H1 (cell line): ENCODE measurements at regions not wholly inside any gene's neighbourhood (a gene's known extent, or its start where the extent isn't known, plus 50 kb on each side); places are given as distances from the start of the nearest gene placed in this dataset.

ENCODE experiments used
- CTCF ChIA-PET: fragments of 300-600 bp; sonication (Branson Sonifier 250); formaldehyde crosslinking; loops from one replicate; lab custom pipeline; 2021; ENCODE audit not compliant: partially characterized antibody; lab: Charles Lee
- POLR2A ChIA-PET: fragments of 300-600 bp; sonication (Branson Sonifier 250); formaldehyde crosslinking; loops from one replicate; lab custom pipeline; 2021; ENCODE audit warnings: inconsistent platforms; ENCODE audit not compliant: partially characterized antibody; lab: Charles Lee
- DNase-seq, 2 experiments: peaks; one replicate each; pipeline versions ENCODE4 v3.0.0 to v3.0.0-alpha.2; 2010 to 2022; ENCODE audit warnings: low spot score in 2 of 2, low read depth in 1 of 2, mixed read lengths in 1 of 2
- FAIRE-seq: peaks from 2 replicates; lab custom pipeline; 2011; peaks lifted over from hg19 to GRCh38; lab: Jason Lieb, UNC
- H2AFZ ChIP-seq: 2 replicates; pipeline ENCODE4 v1.8.1; 2012; ENCODE audit warnings: low read length, inconsistent platforms
- H2AK5ac ChIP-seq: 2 replicates; pipeline ENCODE4 v1.6.1; 2013; ENCODE audit warnings: low read depth, low read length
- H2BK120ac ChIP-seq: replicated peaks from 2 replicates; pipeline ENCODE3; 2013; ENCODE audit warnings: low read depth, low read length, inconsistent platforms
- H2BK12ac ChIP-seq: 2 replicates; pipeline ENCODE4 v1.6.1; 2013; ENCODE audit warnings: low read depth, low read length
- H2BK15ac ChIP-seq: 2 replicates; pipeline ENCODE4 v1.6.1; 2013; ENCODE audit warnings: low read length
- H2BK20ac ChIP-seq: 2 replicates; pipeline ENCODE4 v1.6.1; 2013; ENCODE audit warnings: low read length
- H2BK5ac ChIP-seq: 2 replicates; pipeline ENCODE4 v1.6.1; 2013; ENCODE audit warnings: low read depth, low read length
- H3K14ac ChIP-seq: 2 replicates; pipeline ENCODE4 v1.6.1; 2013; ENCODE audit warnings: inconsistent platforms; ENCODE audit not compliant: insufficient read length
- H3K18ac ChIP-seq: 2 replicates; pipeline ENCODE4 v1.6.1; 2013; ENCODE audit warnings: low read length; ENCODE audit errors: extremely low read depth
- H3K23ac ChIP-seq: 2 replicates; pipeline ENCODE4 v1.6.1; 2013; ENCODE audit warnings: inconsistent platforms; ENCODE audit not compliant: insufficient read length
- H3K23me2 ChIP-seq: 2 replicates; pipeline ENCODE4 v1.6.1; 2013; ENCODE audit warnings: low read depth, low read length
- H3K27ac ChIP-seq: 2 replicates; pipeline ENCODE4 v1.6.1; 2011; ENCODE audit warnings: low read depth, low read length, inconsistent platforms
- H3K27me3 ChIP-seq, 4 experiments: replicated peaks in 1 of 4; 1 replicate in 1 of 4; 2 replicates in 3 of 4; pipeline versions ENCODE4 v1.6.1 to v1.8.1; 2011 to 2013; ENCODE audit warnings: low read length in 3 of 4, mild to moderate bottlenecking in 3 of 4, inconsistent platforms in 2 of 4, mixed read lengths in 2 of 4, moderate library complexity in 1 of 4; ENCODE audit not compliant: control insufficient read depth in 3 of 4, insufficient read depth in 3 of 4; ENCODE audit errors: extremely low read depth in 1 of 4
- H3K36me3 ChIP-seq, 4 experiments: 2 replicates each; pipeline versions ENCODE4 v1.6.1 to v1.8.1; 2011 to 2013; ENCODE audit warnings: mild to moderate bottlenecking in 4 of 4, low read length in 3 of 4, moderate library complexity in 2 of 4, control low read depth in 1 of 4, inconsistent platforms in 1 of 4; ENCODE audit not compliant: insufficient read depth in 4 of 4, control insufficient read depth in 2 of 4
- H3K4ac ChIP-seq: replicated peaks from 2 replicates; pipeline ENCODE3; 2013; ENCODE audit warnings: low read length, low read depth, mixed read lengths, inconsistent platforms; ENCODE audit not compliant: insufficient read length
- H3K4me1 ChIP-seq, 4 experiments: replicated peaks in 1 of 4; 1 replicate in 1 of 4; 2 replicates in 3 of 4; pipeline versions ENCODE4 v1.6.1 to v1.8.1; 2011 to 2013; ENCODE audit warnings: low read length in 3 of 4, inconsistent platforms in 2 of 4, mixed read lengths in 1 of 4; ENCODE audit not compliant: insufficient read depth in 4 of 4, control insufficient read depth in 3 of 4
- H3K4me2 ChIP-seq, 2 experiments: 2 replicates each; pipeline versions ENCODE4 v1.6.1 to v1.8.1; 2011 to 2013; ENCODE audit warnings: low read depth in 2 of 2, low read length in 2 of 2, control low read depth in 1 of 2, inconsistent platforms in 1 of 2, mild to moderate bottlenecking in 1 of 2; ENCODE audit not compliant: insufficient read depth in 1 of 2
- H3K4me3 ChIP-seq, 4 experiments: fragments of 200-600, 300-600 bp in 1 of 4; sonication (generic), shearing (Covaris generic), sonication (Bioruptor Twin) in 1 of 4; 2 replicates each; pipeline versions ENCODE4 v1.5.1 to v1.8.1; 2011 to 2016; ENCODE audit warnings: low read length in 4 of 4, low read depth in 3 of 4, control low read depth in 2 of 4, inconsistent platforms in 2 of 4, mild to moderate bottlenecking in 2 of 4, mixed read lengths in 1 of 4, moderate library complexity in 1 of 4; ENCODE audit not compliant: insufficient read depth in 2 of 4; ENCODE audit errors: extremely low read depth in 1 of 4
- H3K56ac ChIP-seq: replicated peaks from 2 replicates; pipeline ENCODE3; 2013; ENCODE audit warnings: low read depth, mild to moderate bottlenecking, mixed read lengths, low read length, inconsistent platforms; ENCODE audit not compliant: insufficient read length
- H3K79me1 ChIP-seq: 2 replicates; pipeline ENCODE4 v1.6.1; 2013; ENCODE audit warnings: low read depth, low read length, control low read depth
- H3K79me2 ChIP-seq, 2 experiments: 2 replicates each; pipeline versions ENCODE4 v1.6.1 to v1.8.1; 2012 to 2013; ENCODE audit warnings: low read length in 2 of 2, mild to moderate bottlenecking in 2 of 2, inconsistent platforms in 1 of 2; ENCODE audit not compliant: insufficient read depth in 2 of 2, control insufficient read depth in 1 of 2
- H3K9ac ChIP-seq, 4 experiments: replicated peaks in 1 of 4; 1 replicate in 1 of 4; 2 replicates in 3 of 4; pipeline versions ENCODE4 v1.6.1 to v1.8.1; 2011 to 2013; ENCODE audit warnings: low read depth in 3 of 4, low read length in 3 of 4, control low read depth in 2 of 4, mild to moderate bottlenecking in 2 of 4, moderate library complexity in 2 of 4, inconsistent platforms in 1 of 4; ENCODE audit errors: extremely low read depth in 1 of 4
- H3K9me3 ChIP-seq, 2 experiments: 2 replicates each; pipeline versions ENCODE4 v1.6.1 to v1.8.1; 2012 to 2013; ENCODE audit warnings: mild to moderate bottlenecking in 2 of 2, moderate library complexity in 2 of 2, control low read depth in 1 of 2, inconsistent platforms in 1 of 2, low read depth in 1 of 2, low read length in 1 of 2, mixed read lengths in 1 of 2; ENCODE audit not compliant: insufficient read depth in 2 of 2
- H4K20me1 ChIP-seq, 2 experiments: replicated peaks in 1 of 2; 2 replicates each; pipeline versions ENCODE3 to v1.8.1; 2011 to 2013; ENCODE audit warnings: inconsistent platforms in 2 of 2, low read length in 2 of 2, mild to moderate bottlenecking in 1 of 2; ENCODE audit not compliant: insufficient read depth in 2 of 2, control insufficient read depth in 1 of 2
- H4K5ac ChIP-seq: 2 replicates; pipeline ENCODE4 v1.6.1; 2013; ENCODE audit warnings: low read length, low read depth, mixed read lengths, inconsistent platforms; ENCODE audit not compliant: insufficient read length
- H4K8ac ChIP-seq: 2 replicates; pipeline ENCODE4 v1.8.0; 2013; ENCODE audit warnings: mild to moderate bottlenecking, moderate library complexity, low read length, inconsistent platforms; ENCODE audit not compliant: insufficient read depth; ENCODE audit errors: extremely low read depth
- H4K91ac ChIP-seq: replicated peaks from 2 replicates; pipeline ENCODE3; 2013; ENCODE audit warnings: low read length, mixed read lengths, inconsistent platforms; ENCODE audit not compliant: insufficient read length
- BCL11A ChIP-seq, 2 experiments: IDR thresholded peaks; one replicate each; pipeline ENCODE4 v1.6.1; 2011; ENCODE audit warnings: low read depth in 2 of 2, low read length in 2 of 2, mild to moderate bottlenecking in 2 of 2
- EZH2 ChIP-seq: fragments of 200-600 bp; sonication (generic); IDR thresholded peaks from 2 replicates; pipeline ENCODE4 v1.7.1; 2012; ENCODE audit warnings: low read depth, mild to moderate bottlenecking, moderate library complexity, low read length, inconsistent platforms; ENCODE audit not compliant: severe bottlenecking
- JUN ChIP-seq: IDR thresholded peaks from 2 replicates; pipeline ENCODE4 v1.6.1; 2011; ENCODE audit warnings: low read depth, mild to moderate bottlenecking, improper control_type of control experiment, low read length
- KDM1A ChIP-seq: fragments of 200-600, 300-600 bp; sonication (generic); IDR thresholded peaks from 2 replicates; pipeline ENCODE4 v1.7.1; 2016; ENCODE audit warnings: mild to moderate bottlenecking, low read length, borderline replicate concordance
- MAFK ChIP-seq: IDR thresholded peaks from 2 replicates; pipeline ENCODE4 v1.6.1; 2012; ENCODE audit warnings: low read depth, mild to moderate bottlenecking, improper control_type of control experiment, low read length
- NANOG ChIP-seq: IDR thresholded peaks from 2 replicates; pipeline ENCODE4 v1.6.1; 2011; ENCODE audit warnings: low read length, low read depth, mild to moderate bottlenecking, inconsistent platforms; ENCODE audit not compliant: insufficient read depth, poor library complexity, severe bottlenecking
- RBBP5 ChIP-seq: IDR thresholded peaks from 2 replicates; pipeline ENCODE4 v1.7.1; 2012; ENCODE audit warnings: low read depth, mild to moderate bottlenecking, inconsistent platforms, low read length, moderate library complexity, borderline replicate concordance
- RNF2 ChIP-seq: fragments of 200-900, 300-1000 bp; sonication (generic); IDR thresholded peaks from 2 replicates; pipeline ENCODE4 v1.7.1; 2016; ENCODE audit warnings: borderline replicate concordance, low read depth, mild to moderate bottlenecking, antibody characterized with exemption, low read length; ENCODE audit not compliant: poor library complexity, severe bottlenecking; ENCODE audit errors: missing control alignments
- RXRA ChIP-seq: IDR thresholded peaks from 2 replicates; pipeline ENCODE4 v1.6.1; 2011; ENCODE audit warnings: low read depth, mild to moderate bottlenecking, low read length, moderate library complexity; ENCODE audit not compliant: insufficient read depth
- SP1 ChIP-seq: IDR thresholded peaks from 2 replicates; pipeline ENCODE4 v1.6.1; 2011; ENCODE audit warnings: low read depth, low read length
- TAF7 ChIP-seq: optimal IDR thresholded peaks from 2 replicates; pipeline ENCODE3; 2011; ENCODE audit warnings: low read depth, mild to moderate bottlenecking, inconsistent platforms, low read length, moderate library complexity, borderline replicate concordance
- WGBS, 2 experiments: shearing (Covaris generic) in 1 of 2; methylation state at CpG; one replicate each; pipeline versions ENCODE4 v1.1.6 to v1.1.7; 2013 to 2015; ENCODE audit warnings: low lambda C conversion rate in 2 of 2, mixed read lengths in 2 of 2, inconsistent platforms in 1 of 2, low coverage in 1 of 2, missing lambda C conversion rate in 1 of 2; ENCODE audit not compliant: insufficient replicate concordance in 2 of 2, insufficient coverage in 1 of 2, insufficient read length in 1 of 2; ENCODE audit errors: extremely low coverage in 1 of 2, missing lambda C conversion rate in 1 of 2; 5-methylcytosine and 5-hydroxymethylcytosine counted together

DNA sequence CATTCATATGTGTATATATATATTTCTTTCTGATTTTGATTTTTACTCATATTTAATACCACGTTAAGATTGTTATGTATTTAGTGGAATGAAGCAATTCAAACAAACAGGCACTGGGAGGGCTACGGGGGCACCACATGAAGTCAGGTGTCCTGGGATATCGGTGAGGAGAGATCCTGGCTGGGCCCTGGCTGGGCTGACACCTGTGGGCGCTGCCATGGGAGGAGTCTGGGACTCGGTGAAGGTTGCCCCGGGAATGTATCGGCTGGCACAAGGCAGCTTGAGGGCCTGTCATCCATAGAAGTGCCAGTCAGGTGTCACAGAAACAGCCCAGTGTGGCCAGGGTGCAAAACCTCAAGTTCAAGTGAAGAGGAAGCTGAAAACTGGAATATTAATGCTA is 766.9 kb upstream of the ARPP21 start:
- WGBS, 2 experiments, result 94% methylated on average over 7 of the region's 7 CpGs; no CpG with 5 or more reads in 1 of the 2 experiments
- Histone ChIP-seq H3K27ac (no peak overlapping the region), H2BK5ac (no peak overlapping the region), H3K9me3 (no peaks in the 10 kb centered on the region), H3K9ac (no peak overlapping the region), H3K23ac (no peak overlapping the region), H2BK12ac (no peak overlapping the region), H3K56ac (no peak overlapping the region), H3K79me2 (no peaks in the 10 kb centered on the region), H3K79me1 (no peaks in the 10 kb centered on the region), H3K36me3 (no peaks in the 10 kb centered on the region), H3K4ac (no peak overlapping the region), H2AFZ (no peak overlapping the region), H3K4me1 (no peaks in the 10 kb centered on the region), H2BK120ac (no peak overlapping the region), H4K8ac (no peak overlapping the region), H3K14ac (no peak overlapping the region), H3K27me3 (no peaks in the 10 kb centered on the region), H3K4me3 (no peak overlapping the region), H4K91ac (no peak overlapping the region), H2AK5ac (no peak overlapping the region), H3K18ac (no peak overlapping the region), H2BK15ac (no peak overlapping the region), H3K4me2 (no peak overlapping the region), H4K20me1 (no peaks in the 10 kb centered on the region), H4K5ac (no peak overlapping the region), H3K23me2 (no peaks in the 10 kb centered on the region), H2BK20ac (no peak overlapping the region)
- FAIRE-seq (no peak), DNase-seq (no peak)
- ChIA-PET CTCF (no interaction called here), POLR2A (interaction anchor here (0.6 kb wide), 1 partner anchor 633 kb away, joined by 3 read pairs; no protein-coding TSS in a partner anchor)
- TF ChIP-seq JUN, result no peak
- TF ChIP-seq RNF2, result no peak
- TF ChIP-seq BCL11A (IDR thresholded peaks at IDR 0.05; ENCODE audit: low read depth in 2 of 2, low read length in 2 of 2), result no peak
- no peak for TF ChIP-seq TAF7
- no peak for TF ChIP-seq SP1
- TF ChIP-seq RBBP5, result no peak
- no peak for TF ChIP-seq MAFK
- no peak for TF ChIP-seq KDM1A
- no peak for TF ChIP-seq EZH2
- TF ChIP-seq RXRA, result no peak
- TF ChIP-seq NANOG, result no peak
